ENCODE measurements at regions not wholly inside any gene's neighbourhood (a gene's known extent, or its start where the extent isn't known, plus 50 kb on each side); places are given as distances from the start of the nearest gene placed in this dataset.
A peak's percentile ranks its signal among the peaks of the same experiment; 100 is the strongest.

- H3K4me3 ChIP-seq = no peak overlapping the region
- in situ Hi-C loops (cut with MboI) (no loop called here), intact Hi-C loops (cut with micrococcal nuclease) (no loop called here)
- H3K27me3 ChIP-seq (ENCODE audit: control insufficient read depth in 2 of 2, insufficient read depth in 2 of 2, low read length in 2 of 2) = no peaks in the 10 kb centered on the region
- no peak overlapping the region for H2AFZ ChIP-seq (ENCODE audit: low read depth, low read length)
- POLR2A ChIA-PET = interaction anchor here (0.7 kb wide), 1 partner anchor 21 kb away, joined by 3 read pairs; no protein-coding TSS in a partner anchor
- H4K20me1 ChIP-seq (replicated peaks; ENCODE audit: control insufficient read depth, insufficient read depth, low read length) = no peaks in the 10 kb centered on the region
- no peaks in the 10 kb centered on the region for H3K79me2 ChIP-seq (ENCODE audit: control insufficient read depth, insufficient read depth, low read length)
- H3K4me1 ChIP-seq (replicated peaks in 1 of 2; ENCODE audit: control insufficient read depth in 2 of 2, insufficient read depth in 2 of 2, low read length in 2 of 2) = no peaks in the 10 kb centered on the region
- no peaks in the 10 kb centered on the region for H3K9me1 ChIP-seq (ENCODE audit: control insufficient read depth, insufficient read depth, low read length)
- H3K9ac ChIP-seq (ENCODE audit: insufficient read depth in 1 of 2, low read depth in 2 of 2, low read length in 2 of 2) = no peak overlapping the region
- WGBS (ENCODE audit: insufficient coverage, low coverage, missing lambda C conversion rate) = 16% methylated on average over 4 of the region's 4 CpGs
- no TSS peak for BruUV-seq (replicated peaks)
- DNase-seq (ENCODE audit: extremely low read depth in 1 of 4, low spot score in 3 of 4) = no peak
- H3K36me3 ChIP-seq (ENCODE audit: control insufficient read depth, insufficient read depth, low read length) = no peaks in the 10 kb centered on the region
- H3K9me3 ChIP-seq (replicated peaks; ENCODE audit: control insufficient read depth, insufficient read depth, low read depth, low read length) = no peaks in the 10 kb centered on the region
- CTCF ChIA-PET (ENCODE audit: low intra/inter-chr PET ratio) = interaction anchor here (0.7 kb wide), 1 partner anchor 1571 kb away, joined by 3 read pairs; no protein-coding TSS in a partner anchor
- no peak for ATAC-seq
- FAIRE-seq = no peak
- H3K4me2 ChIP-seq (ENCODE audit: insufficient read depth, low read length) = no peak overlapping the region
- H3K27ac ChIP-seq (ENCODE audit: extremely low read depth, low read depth, low read length) = no peak overlapping the region
- TF ChIP-seq EHMT2 (IDR thresholded peaks at IDR 0.05) (no peak), ETS1 (conservative IDR thresholded peaks at IDR 0.05; ENCODE audit: control insufficient read depth, low read depth, low read length) (no peak), FOSL1 (tag; conservative IDR thresholded peaks at IDR 0.05) (peak; percentile 76), NEUROD1 (IDR thresholded peaks at IDR 0.05; ENCODE audit: borderline replicate concordance, low read depth, low read length, partially characterized antibody) (no peak), CREB1 (IDR thresholded peaks at IDR 0.05) (no peak), CREB1 (CRISPR knock-in tag; IDR thresholded peaks at IDR 0.05) (no peak), JUND (IDR thresholded peaks at IDR 0.05; ENCODE audit: borderline replicate concordance, low read depth, low read length) (peak; percentile 35; the same call in 1 of the 2 replicates), JUND (tag; IDR thresholded peaks at IDR 0.05; ENCODE audit: borderline replicate concordance, low read depth, low read length) (no peak; the same call in 2 of the 3 replicates), ZNF511 (CRISPR knock-in tag; IDR thresholded peaks at IDR 0.05) (no peak), L3MBTL2 (IDR thresholded peaks at IDR 0.05) (no peak)
- TF ChIP-seq, protein P1, sequence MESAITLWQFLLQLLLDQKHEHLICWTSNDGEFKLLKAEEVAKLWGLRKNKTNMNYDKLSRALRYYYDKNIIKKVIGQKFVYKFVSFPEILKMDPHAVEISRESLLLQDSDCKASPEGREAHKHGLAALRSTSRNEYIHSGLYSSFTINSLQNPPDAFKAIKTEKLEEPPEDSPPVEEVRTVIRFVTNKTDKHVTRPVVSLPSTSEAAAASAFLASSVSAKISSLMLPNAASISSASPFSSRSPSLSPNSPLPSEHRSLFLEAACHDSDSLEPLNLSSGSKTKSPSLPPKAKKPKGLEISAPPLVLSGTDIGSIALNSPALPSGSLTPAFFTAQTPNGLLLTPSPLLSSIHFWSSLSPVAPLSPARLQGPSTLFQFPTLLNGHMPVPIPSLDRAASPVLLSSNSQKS (CRISPR knock-in tag; IDR thresholded peaks at IDR 0.05) = no peak
- TF ChIP-seq, protein P2, sequence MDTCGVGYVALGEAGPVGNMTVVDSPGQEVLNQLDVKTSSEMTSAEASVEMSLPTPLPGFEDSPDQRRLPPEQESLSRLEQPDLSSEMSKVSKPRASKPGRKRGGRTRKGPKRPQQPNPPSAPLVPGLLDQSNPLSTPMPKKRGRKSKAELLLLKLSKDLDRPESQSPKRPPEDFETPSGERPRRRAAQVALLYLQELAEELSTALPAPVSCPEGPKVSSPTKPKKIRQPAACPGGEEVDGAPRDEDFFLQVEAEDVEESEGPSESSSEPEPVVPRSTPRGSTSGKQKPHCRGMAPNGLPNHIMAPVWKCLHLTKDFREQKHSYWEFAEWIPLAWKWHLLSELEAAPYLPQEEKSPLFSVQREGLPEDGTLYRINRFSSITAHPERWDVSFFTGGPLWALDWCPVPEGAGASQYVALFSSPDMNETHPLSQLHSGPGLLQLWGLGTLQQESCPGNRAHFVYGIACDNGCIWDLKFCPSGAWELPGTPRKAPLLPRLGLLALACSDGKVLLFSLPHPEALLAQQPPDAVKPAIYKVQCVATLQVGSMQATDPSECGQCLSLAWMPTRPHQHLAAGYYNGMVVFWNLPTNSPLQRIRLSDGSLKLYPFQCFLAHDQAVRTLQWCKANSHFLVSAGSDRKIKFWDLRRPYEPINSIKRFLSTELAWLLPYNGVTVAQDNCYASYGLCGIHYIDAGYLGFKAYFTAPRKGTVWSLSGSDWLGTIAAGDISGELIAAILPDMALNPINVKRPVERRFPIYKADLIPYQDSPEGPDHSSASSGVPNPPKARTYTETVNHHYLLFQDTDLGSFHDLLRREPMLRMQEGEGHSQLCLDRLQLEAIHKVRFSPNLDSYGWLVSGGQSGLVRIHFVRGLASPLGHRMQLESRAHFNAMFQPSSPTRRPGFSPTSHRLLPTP (IDR thresholded peaks at IDR 0.05; ENCODE audit: borderline replicate concordance, extremely low read depth, insufficient read length) = no peak
- TF ChIP-seq, protein P3, sequence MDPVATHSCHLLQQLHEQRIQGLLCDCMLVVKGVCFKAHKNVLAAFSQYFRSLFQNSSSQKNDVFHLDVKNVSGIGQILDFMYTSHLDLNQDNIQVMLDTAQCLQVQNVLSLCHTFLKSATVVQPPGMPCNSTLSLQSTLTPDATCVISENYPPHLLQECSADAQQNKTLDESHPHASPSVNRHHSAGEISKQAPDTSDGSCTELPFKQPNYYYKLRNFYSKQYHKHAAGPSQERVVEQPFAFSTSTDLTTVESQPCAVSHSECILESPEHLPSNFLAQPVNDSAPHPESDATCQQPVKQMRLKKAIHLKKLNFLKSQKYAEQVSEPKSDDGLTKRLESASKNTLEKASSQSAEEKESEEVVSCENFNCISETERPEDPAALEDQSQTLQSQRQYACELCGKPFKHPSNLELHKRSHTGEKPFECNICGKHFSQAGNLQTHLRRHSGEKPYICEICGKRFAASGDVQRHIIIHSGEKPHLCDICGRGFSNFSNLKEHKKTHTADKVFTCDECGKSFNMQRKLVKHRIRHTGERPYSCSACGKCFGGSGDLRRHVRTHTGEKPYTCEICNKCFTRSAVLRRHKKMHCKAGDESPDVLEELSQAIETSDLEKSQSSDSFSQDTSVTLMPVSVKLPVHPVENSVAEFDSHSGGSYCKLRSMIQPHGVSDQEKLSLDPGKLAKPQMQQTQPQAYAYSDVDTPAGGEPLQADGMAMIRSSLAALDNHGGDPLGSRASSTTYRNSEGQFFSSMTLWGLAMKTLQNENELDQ (CRISPR knock-in tag; IDR thresholded peaks at IDR 0.05; ENCODE audit: borderline replicate concordance) = no peak
These were observed 76.9 kb downstream of the CYB561 start for GRCh38 chr17:63369233-63369632.
